ENCODE measurements at regions not wholly inside any gene's neighbourhood (a gene's known extent, or its start where the extent isn't known, plus 50 kb on each side); places are given as distances from the start of the nearest gene placed in this dataset.

- TF ChIP-seq, protein P1, sequence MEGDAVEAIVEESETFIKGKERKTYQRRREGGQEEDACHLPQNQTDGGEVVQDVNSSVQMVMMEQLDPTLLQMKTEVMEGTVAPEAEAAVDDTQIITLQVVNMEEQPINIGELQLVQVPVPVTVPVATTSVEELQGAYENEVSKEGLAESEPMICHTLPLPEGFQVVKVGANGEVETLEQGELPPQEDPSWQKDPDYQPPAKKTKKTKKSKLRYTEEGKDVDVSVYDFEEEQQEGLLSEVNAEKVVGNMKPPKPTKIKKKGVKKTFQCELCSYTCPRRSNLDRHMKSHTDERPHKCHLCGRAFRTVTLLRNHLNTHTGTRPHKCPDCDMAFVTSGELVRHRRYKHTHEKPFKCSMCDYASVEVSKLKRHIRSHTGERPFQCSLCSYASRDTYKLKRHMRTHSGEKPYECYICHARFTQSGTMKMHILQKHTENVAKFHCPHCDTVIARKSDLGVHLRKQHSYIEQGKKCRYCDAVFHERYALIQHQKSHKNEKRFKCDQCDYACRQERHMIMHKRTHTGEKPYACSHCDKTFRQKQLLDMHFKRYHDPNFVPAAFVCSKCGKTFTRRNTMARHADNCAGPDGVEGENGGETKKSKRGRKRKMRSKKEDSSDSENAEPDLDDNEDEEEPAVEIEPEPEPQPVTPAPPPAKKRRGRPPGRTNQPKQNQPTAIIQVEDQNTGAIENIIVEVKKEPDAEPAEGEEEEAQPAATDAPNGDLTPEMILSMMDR (IDR thresholded peaks at IDR 0.05): no peak
- no peak for TF ChIP-seq EP300 (IDR thresholded peaks at IDR 0.05)
These were observed 234.0 kb upstream of the ZC3H12C start for GRCh38 chr11:109859045-109859724.
